HepG2 (cell line): ENCODE measurements at regions not wholly inside any gene's neighbourhood (a gene's known extent, or its start where the extent isn't known, plus 50 kb on each side); places are given as distances from the start of the nearest gene placed in this dataset.

ENCODE experiments used
- ATF6 ChIP-seq: sonication (generic); formaldehyde crosslinking; conservative IDR thresholded peaks from 2 replicates; pipeline ENCODE4 v1.4.0; 2020; ENCODE audit warnings: missing genetic modification reagents
- DZIP1 ChIP-seq: sonication (generic); formaldehyde crosslinking; IDR thresholded peaks from 2 replicates; pipeline ENCODE4 v1.5.0; 2020; ENCODE audit warnings: mild to moderate bottlenecking, missing genetic modification reagents
- FOXA1 ChIP-seq, 2 experiments: fragments of 450-650 bp in 1 of 2; sonication (generic) in 1 of 2; formaldehyde crosslinking in 1 of 2; IDR thresholded peaks; 2 replicates each; pipeline versions ENCODE4 v1.4.0 to v1.6.1; 2016 to 2020; ENCODE audit warnings: missing genetic modification reagents in 1 of 2
- FOXP1 ChIP-seq, 2 experiments: fragments of 450-650 bp in 1 of 2; IDR thresholded peaks; 2 replicates each; pipeline ENCODE4 v1.6.1; 2017 to 2018; ENCODE audit warnings: antibody characterized with exemption in 1 of 2
- GLMP ChIP-seq: sonication (generic); formaldehyde crosslinking; IDR thresholded peaks from 2 replicates; pipeline ENCODE4 v1.9.0; 2021; ENCODE audit warnings: missing genetic modification reagents, mild to moderate bottlenecking, borderline replicate concordance
- HNF1B ChIP-seq: sonication (generic); formaldehyde crosslinking; IDR thresholded peaks from 2 replicates; pipeline ENCODE4 v1.5.1; 2020; ENCODE audit warnings: mild to moderate bottlenecking, moderate library complexity, missing genetic modification reagents
- HNRNPH1 ChIP-seq: fragments of 200-400 bp; formaldehyde crosslinking; optimal IDR thresholded peaks from 2 replicates; pipeline ENCODE3; 2017; ENCODE audit warnings: mild to moderate bottlenecking, low read depth, low read length
- HOXA9 ChIP-seq: sonication (generic); formaldehyde crosslinking; IDR thresholded peaks from 2 replicates; pipeline ENCODE4 v1.8.1; 2022; ENCODE audit warnings: missing genetic modification reagents, mild to moderate bottlenecking, moderate library complexity, borderline replicate concordance
- NR2F1 ChIP-seq, 2 experiments: fragments of 450-650 bp in 1 of 2; formaldehyde crosslinking in 1 of 2; IDR thresholded peaks; 2 replicates each; pipeline versions ENCODE4 v1.5.0 to v1.6.1; 2016 to 2020; ENCODE audit warnings: mild to moderate bottlenecking in 1 of 2, missing compliant biosample characterization in 1 of 2, missing genetic modification reagents in 1 of 2, moderate library complexity in 1 of 2
- NR2F2 ChIP-seq: IDR thresholded peaks from 2 replicates; pipeline ENCODE4 v1.6.1; 2012; ENCODE audit warnings: low read depth, inconsistent platforms, borderline replicate concordance
- RXRB ChIP-seq: IDR thresholded peaks from 2 replicates; pipeline ENCODE4 v1.6.1; 2016; ENCODE audit warnings: borderline replicate concordance, missing genetic modification reagents, missing compliant biosample characterization
- TIGD3 ChIP-seq: sonication (generic); formaldehyde crosslinking; IDR thresholded peaks from 2 replicates; pipeline ENCODE4 v1.5.1; 2020; ENCODE audit warnings: mild to moderate bottlenecking, missing genetic modification reagents, borderline replicate concordance
- ZNF180 ChIP-seq: sonication (generic); formaldehyde crosslinking; IDR thresholded peaks from 2 replicates; pipeline ENCODE4 v1.4.0; 2020; ENCODE audit warnings: low read depth, missing genetic modification reagents, borderline replicate concordance
- ZNF337 ChIP-seq: sonication (generic); formaldehyde crosslinking; IDR thresholded peaks from 2 replicates; pipeline ENCODE4 v1.5.1; 2020; ENCODE audit warnings: missing genetic modification reagents, low read depth, mild to moderate bottlenecking, borderline replicate concordance
- ZNF430 ChIP-seq: sonication (generic); formaldehyde crosslinking; IDR thresholded peaks from 2 replicates; pipeline ENCODE4 v1.9.0; 2021; ENCODE audit warnings: mild to moderate bottlenecking, missing genetic modification reagents
- ZNF704 ChIP-seq: sonication (generic); formaldehyde crosslinking; IDR thresholded peaks from 2 replicates; pipeline ENCODE4 v1.8.1; 2023; ENCODE audit warnings: mild to moderate bottlenecking, inconsistent platforms, moderate library complexity, missing genetic modification reagents, borderline replicate concordance

- TF ChIP-seq TIGD3 (CRISPR knock-in tag) (no peak), DZIP1 (CRISPR knock-in tag) (no peak), FOXA1 (IDR thresholded peaks at IDR 0.05) (no peak), FOXA1 (CRISPR knock-in tag; IDR thresholded peaks at IDR 0.05) (peak; percentile 74), ZNF180 (CRISPR knock-in tag) (no peak), ZNF337 (CRISPR knock-in tag) (no peak), NR2F1 (CRISPR knock-in tag; IDR thresholded peaks at IDR 0.05) (0 out of 4 replicates have a peak, but pooled peaks of 1 of the 2 experiments have one; percentile 30), ZNF704 (CRISPR knock-in tag) (no peak), HOXA9 (CRISPR knock-in tag) (no peak), GLMP (no peak), ZNF430 (CRISPR knock-in tag) (no peak), ATF6 (CRISPR knock-in tag) (no peak), FOXP1 (IDR thresholded peaks at IDR 0.05) (no peak), FOXP1 (CRISPR knock-in tag; IDR thresholded peaks at IDR 0.05) (peak; percentile 17; the same call in 1 of the 2 replicates), NR2F2 (no peak), HNF1B (CRISPR knock-in tag) (no peak), HNRNPH1 (no peak), RXRB (CRISPR knock-in tag) (peak; percentile 17; the same call in 1 of the 2 replicates)
Measured at GRCh38 chr13:81493144-81493543, 1152.2 kb upstream of the SPRY2 start (continued).
